ENCODE measurements at regions not wholly inside any gene's neighbourhood (a gene's known extent, or its start where the extent isn't known, plus 50 kb on each side); places are given as distances from the start of the nearest gene placed in this dataset.

DNA sequence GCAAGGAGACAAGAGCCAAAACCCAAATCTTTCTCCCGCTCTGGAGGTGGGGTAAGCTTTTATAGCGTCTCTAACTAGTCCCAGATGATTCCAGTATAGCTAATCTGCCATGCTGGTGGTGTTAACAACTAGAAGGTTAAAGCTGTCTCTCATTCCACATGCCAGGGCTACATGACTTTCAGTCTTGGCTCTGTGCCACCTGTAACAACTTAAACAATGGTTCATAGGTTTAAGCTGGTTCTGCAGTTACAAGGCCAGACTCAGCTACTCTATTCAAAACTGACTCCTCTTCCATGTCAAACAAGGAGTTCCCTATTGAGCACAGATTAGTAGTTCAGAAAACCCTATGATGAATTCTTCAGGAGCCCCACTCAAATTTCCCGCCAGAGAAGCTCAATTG lies 128.9 kb downstream of the ELOVL4 start:
- DNase-seq (ENCODE audit: low spot score), result no peak
- Mint-ChIP-seq H3K27ac (ENCODE audit: unreplicated experiment) (no peak overlapping the region), H3K4me3 (ENCODE audit: unreplicated experiment) (no peak overlapping the region), H3K27me3 (ENCODE audit: low read depth) (peaks cover 8% of the 10 kb centered on the region), H3K4me1 (ENCODE audit: low read depth) (no peaks in the 10 kb centered on the region), H3K36me3 (ENCODE audit: low read depth) (no peaks in the 10 kb centered on the region), H3K9me3 (ENCODE audit: low read depth) (peaks cover 2% of the 10 kb centered on the region)
- no peak for TF ChIP-seq CTCF (IDR thresholded peaks at IDR 0.05)

- no peak overlapping the region for H3K27ac Mint-ChIP-seq (ENCODE audit: unreplicated experiment)
- peaks cover 17% of the 10 kb centered on the region for H3K27me3 Mint-ChIP-seq (ENCODE audit: low read depth)
- no peak overlapping the region for H3K4me3 Mint-ChIP-seq (ENCODE audit: unreplicated experiment)
- H3K36me3 Mint-ChIP-seq (ENCODE audit: low read depth), result no peaks in the 10 kb centered on the region
- TF ChIP-seq CTCF (IDR thresholded peaks at IDR 0.05), result no peak
- H3K9me3 Mint-ChIP-seq (ENCODE audit: low read depth), result peaks cover 2% of the 10 kb centered on the region
- DNase-seq (ENCODE audit: low spot score), result no peak
- H3K4me1 Mint-ChIP-seq (ENCODE audit: low read depth), result no peaks in the 10 kb centered on the region
Measured at GRCh38 chr6:79814940-79815339, 132.4 kb downstream of the ELOVL4 start.

GRCh38 chr6:79813854-79814709 lies 133.3 kb downstream of the ELOVL4 start:
- H3K36me3 Mint-ChIP-seq (ENCODE audit: low read depth), result no peaks in the 10 kb centered on the region
- no peak overlapping the region for H3K27ac Mint-ChIP-seq (ENCODE audit: unreplicated experiment)
- peaks cover 1% of the 10 kb centered on the region for H3K4me1 Mint-ChIP-seq (ENCODE audit: low read depth)
- peak; percentile 91 for TF ChIP-seq CTCF (IDR thresholded peaks at IDR 0.05)
- no peak for DNase-seq (ENCODE audit: low spot score)
- peaks cover 16% of the 10 kb centered on the region for H3K27me3 Mint-ChIP-seq (ENCODE audit: low read depth)
- no peak overlapping the region for H3K4me3 Mint-ChIP-seq (ENCODE audit: unreplicated experiment)
- peaks cover 2% of the 10 kb centered on the region for H3K9me3 Mint-ChIP-seq (ENCODE audit: low read depth)

DNA sequence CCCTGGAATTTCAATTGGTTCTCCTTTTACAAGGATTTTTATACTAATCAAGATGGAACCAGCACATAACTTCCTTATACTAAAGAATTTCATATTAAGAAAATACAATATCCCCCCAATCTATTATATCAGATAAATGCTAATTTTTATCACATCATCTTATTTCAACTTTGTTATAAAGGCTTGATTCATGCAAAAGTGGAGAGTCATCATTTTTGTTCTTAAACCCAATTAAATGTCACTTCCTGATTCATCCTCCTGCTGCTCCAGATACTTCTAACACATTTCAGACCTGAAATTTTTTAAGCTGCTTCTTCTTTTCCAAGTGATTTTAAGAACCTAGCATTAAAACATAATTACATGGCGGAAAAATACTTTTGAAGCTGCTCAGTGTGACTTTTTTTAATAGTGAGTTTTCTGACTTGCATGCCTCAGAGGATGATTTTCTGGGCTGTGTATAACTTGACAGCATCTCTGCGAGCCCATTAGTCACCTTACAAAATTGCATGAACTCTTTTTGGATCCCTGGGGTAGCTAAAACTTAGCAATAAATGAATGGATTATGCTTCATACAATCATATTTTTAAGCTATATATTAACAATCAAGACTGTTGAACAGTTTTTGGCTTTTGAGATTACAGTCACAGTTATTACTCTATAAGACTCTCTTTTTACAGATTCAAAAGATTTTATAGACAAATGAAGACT lies 134.1 kb downstream of the ELOVL4 start:
- TF ChIP-seq CTCF (IDR thresholded peaks at IDR 0.05), result no peak
- H3K27me3 Mint-ChIP-seq (ENCODE audit: low read depth), result peaks cover 16% of the 10 kb centered on the region
- DNase-seq (ENCODE audit: low spot score), result no peak
- no peak overlapping the region for H3K27ac Mint-ChIP-seq (ENCODE audit: unreplicated experiment)
- peaks cover 8% of the 10 kb centered on the region for H3K4me1 Mint-ChIP-seq (ENCODE audit: low read depth)
- H3K9me3 Mint-ChIP-seq (ENCODE audit: low read depth), result peaks cover 2% of the 10 kb centered on the region
- no peak overlapping the region for H3K4me3 Mint-ChIP-seq (ENCODE audit: unreplicated experiment)
- no peaks in the 10 kb centered on the region for H3K36me3 Mint-ChIP-seq (ENCODE audit: low read depth)

DNA sequence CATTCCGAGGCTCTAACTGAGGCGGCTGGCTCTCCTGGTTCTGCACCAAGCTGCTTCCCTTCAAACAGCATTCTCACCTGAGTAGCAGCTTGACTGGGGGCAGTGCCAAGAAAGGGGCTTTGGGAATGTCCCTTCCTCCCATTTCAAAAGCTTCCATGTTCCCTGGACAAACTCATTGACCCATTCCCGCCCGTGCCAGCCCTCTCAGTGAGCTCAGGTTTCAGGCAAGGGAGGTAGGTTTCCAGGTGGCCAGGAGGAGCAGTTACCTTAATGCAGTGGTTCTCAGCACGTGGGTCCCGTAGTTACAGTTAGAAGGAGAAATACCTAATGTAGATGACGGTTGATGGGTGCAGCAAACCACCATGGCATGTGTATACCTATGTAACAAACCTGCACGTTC lies 135.2 kb downstream of the ELOVL4 start:
- H3K36me3 Mint-ChIP-seq (ENCODE audit: low read depth), result no peaks in the 10 kb centered on the region
- H3K4me1 Mint-ChIP-seq (ENCODE audit: low read depth), result peaks cover 8% of the 10 kb centered on the region
- no peak for DNase-seq (ENCODE audit: low spot score)
- no peak overlapping the region for H3K4me3 Mint-ChIP-seq (ENCODE audit: unreplicated experiment)
- H3K27ac Mint-ChIP-seq (ENCODE audit: unreplicated experiment), result no peak overlapping the region
- peaks cover 3% of the 10 kb centered on the region for H3K9me3 Mint-ChIP-seq (ENCODE audit: low read depth)
- peaks cover 16% of the 10 kb centered on the region for H3K27me3 Mint-ChIP-seq (ENCODE audit: low read depth)
- no peak for TF ChIP-seq CTCF (IDR thresholded peaks at IDR 0.05)

Data from chondrocyte (in vitro differentiated cells).